Neural progenitor cell (in vitro differentiated cells): ENCODE measurements at regions not wholly inside any gene's neighbourhood (a gene's known extent, or its start where the extent isn't known, plus 50 kb on each side); places are given as distances from the start of the nearest gene placed in this dataset.

Source experiments
- CTCF ChIP-seq: fragments of 200-600 bp; sonication (generic); IDR thresholded peaks from 2 replicates; pipeline ENCODE4 v1.5.1; 2017; ENCODE audit warnings: antibody characterized with exemption, mild to moderate bottlenecking
- EZH2 ChIP-seq: fragments of 200-600 bp; sonication (generic); IDR thresholded peaks from 2 replicates; pipeline ENCODE4 v1.6.1; 2017; ENCODE audit warnings: antibody characterized with exemption, mild to moderate bottlenecking, moderate library complexity
- EZH2phosphoT487 ChIP-seq: fragments of 200-600 bp; sonication (generic); IDR thresholded peaks from 2 replicates; pipeline ENCODE4 v1.6.1; 2017; ENCODE audit warnings: antibody characterized with exemption

GRCh38 chr10:121079226-121079625 is 228.1 kb downstream of the WDR11 start:
- TF ChIP-seq CTCF = no peak
- TF ChIP-seq EZH2 = no peak
- TF ChIP-seq EZH2phosphoT487 = no peak
